ENCODE measurements at regions not wholly inside any gene's neighbourhood (a gene's known extent, or its start where the extent isn't known, plus 50 kb on each side); places are given as distances from the start of the nearest gene placed in this dataset.

DNA sequence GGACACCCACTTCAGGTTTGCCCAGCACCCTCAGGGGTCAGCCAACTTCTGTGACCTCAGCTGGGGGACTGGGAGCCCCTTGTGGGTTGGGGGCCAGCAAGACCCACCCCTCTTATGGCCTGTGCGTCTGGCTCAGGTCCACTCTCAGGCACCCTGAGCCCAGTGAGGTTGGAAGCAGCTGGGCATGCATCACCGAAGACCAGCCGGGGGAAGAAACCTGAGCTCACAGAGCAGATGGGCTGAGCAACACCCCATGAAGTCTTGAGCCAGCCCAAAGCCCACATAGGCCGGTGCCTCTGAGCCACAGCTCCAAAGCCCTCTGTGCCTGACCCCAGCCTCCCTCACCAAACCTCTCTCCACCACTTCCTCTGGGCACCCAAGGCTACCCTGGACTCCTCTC is 166.7 kb downstream of the RBFOX3 start:
- DNase-seq (ENCODE audit: low read depth in 2 of 2), result no peak

DNA sequence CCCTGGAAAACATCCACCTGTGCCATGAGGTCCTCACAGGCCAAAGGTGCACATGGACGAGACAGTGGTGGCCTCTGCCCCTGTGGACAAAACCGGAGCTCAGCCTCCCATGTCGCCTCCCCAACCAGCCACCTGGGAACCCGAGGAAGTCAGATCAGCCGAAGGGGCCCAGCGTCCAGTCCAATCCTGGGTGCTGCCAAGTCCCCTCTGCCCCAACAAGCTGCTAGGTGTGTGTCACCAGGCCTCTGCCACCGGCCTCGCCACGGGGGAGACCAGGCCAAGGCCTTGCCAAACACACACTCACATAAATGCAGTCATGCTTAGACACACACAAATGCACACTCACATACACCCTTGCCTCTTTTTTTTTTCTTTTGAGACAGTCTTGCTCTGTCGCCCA is 167.8 kb downstream of the RBFOX3 start:
- no peak for DNase-seq (ENCODE audit: low read depth in 2 of 2)

DNA sequence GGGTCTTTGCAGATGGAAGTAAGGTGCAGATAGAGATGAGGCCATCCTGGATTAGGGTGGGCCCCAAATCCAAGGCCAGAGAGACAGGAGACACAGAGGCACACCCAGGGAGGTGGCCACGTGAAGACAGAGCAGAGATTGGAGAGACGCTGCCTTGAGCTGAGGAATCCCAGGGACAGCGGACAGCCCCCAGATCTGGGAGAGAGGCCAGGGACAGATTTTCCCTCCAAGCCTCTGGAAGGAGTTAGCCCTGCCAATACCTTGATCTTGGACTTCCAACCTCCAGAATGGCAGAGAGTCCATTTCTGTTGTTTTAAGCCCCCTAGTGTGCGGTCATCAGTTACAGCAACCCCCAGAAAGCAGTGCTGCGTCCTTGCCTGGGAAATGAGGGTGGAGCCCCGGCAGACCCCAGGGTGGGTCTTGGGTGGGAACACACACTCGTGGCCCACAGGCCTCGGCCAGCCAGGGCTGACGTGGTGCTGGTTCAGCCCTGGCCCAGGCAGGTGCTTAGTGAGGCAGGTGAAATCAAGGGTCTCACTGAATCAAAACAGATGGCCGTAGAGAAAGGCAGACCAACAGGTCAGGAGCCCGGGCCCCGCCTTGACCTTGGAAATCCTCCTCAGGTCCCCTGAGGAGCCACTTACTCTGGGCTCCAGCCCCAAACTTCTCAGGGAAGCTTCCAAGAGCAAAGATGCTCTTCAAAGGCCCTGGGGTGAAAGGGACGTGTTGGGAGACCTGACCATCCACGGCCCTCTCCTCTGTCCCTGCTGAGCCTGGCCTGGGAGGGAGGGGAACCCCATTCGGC is 169.3 kb downstream of the RBFOX3 start:
- no peak for DNase-seq (ENCODE audit: low read depth in 2 of 2)

DNA sequence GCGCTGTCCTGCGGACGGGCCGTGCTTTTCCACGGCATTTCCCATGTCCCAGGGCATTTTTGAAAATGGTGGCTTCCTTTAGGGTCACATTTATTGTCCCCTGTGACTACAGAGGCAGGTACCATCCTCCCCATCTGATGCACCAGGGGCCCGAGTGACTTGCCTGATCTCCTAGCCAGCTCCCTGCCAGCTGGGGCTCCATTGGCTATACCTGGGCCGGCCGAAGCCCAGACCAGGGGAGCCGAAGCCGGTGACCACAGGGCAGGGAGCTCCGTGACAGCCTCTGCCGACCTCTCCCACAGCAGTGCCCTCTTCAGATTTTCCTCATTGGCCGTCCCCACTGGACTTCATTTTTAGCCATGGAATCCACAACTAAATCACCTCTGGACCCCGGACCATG is 170.6 kb downstream of the RBFOX3 start:
- DNase-seq (ENCODE audit: low read depth in 2 of 2), result no peak

DNA sequence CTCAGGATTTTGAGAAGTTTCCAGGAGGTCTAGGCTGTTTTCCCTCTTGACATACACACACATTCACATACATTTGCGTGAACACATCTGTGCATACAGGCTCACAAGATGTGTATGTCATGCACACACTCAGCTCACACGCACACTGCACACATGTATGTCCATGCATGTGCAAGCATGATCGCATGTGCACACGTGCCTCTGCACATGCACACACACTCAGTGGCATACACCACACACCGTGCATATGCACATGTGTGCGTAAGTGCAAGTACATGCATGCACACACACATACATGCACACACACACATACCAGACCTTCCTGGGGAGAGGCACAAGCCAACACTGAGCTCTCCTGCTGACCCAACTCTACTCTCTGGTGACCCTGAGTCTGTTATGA is 171.4 kb downstream of the RBFOX3 start:
- no peak for DNase-seq (ENCODE audit: low read depth in 2 of 2)

DNA sequence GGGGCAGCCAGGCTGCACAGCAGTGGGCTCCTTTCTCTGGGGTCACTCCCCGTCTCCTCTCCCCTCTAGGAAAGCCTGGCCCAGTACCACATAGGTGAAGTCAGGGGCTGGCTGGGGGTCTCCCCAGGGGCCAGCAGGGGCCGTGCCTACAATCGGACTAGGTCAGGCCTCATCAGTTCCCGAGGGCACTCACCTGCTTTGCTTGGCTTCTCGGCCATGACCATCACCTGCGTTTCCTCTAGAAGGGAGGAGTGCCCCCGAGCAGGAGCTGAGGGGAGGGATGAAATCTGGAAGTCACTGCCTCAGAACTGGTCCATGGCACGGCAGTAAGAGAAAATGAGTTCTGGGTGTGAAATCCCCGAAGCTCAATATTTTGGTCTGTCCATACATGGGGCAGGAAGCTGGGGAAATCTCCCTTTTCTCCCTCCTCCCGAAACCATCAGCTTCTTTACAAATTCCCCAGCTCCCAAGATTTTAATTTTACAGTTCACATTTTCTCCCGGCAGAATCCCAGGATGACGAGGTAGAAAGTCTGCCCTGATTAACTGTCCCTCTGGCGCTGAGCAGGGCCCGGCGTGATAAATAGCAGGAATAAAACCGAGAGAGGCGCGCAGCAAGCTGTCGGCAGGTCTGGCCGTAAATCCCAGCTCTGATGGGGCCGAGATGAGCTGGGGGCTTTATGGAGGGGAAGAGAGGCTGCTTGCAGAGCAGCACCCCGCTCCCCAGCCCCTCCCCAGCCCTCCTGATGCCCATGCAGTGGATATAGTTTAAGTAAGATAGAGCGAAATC is 172.1 kb downstream of the RBFOX3 start:
- no peak for DNase-seq (ENCODE audit: low read depth in 2 of 2)

DNA sequence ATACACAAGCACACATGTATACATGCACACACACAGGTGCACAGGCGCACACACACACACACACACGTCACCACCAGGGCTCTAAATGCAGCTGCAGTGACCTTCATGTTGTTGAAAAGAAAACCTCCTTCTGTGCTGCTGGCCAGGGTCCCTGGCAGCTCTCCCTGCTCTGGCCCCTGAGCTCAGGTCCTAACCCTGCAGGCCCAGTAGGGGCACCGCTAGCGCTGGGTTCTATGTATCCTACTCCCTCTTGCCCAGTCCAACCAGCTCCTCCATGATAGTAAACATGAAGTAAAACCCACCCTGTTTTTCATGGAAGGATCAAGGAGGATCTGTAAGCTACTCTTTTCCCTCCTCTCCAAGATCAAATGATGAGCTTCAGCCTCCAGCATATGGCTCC is 172.8 kb downstream of the RBFOX3 start:
- DNase-seq (ENCODE audit: low read depth in 2 of 2), result no peak

DNA sequence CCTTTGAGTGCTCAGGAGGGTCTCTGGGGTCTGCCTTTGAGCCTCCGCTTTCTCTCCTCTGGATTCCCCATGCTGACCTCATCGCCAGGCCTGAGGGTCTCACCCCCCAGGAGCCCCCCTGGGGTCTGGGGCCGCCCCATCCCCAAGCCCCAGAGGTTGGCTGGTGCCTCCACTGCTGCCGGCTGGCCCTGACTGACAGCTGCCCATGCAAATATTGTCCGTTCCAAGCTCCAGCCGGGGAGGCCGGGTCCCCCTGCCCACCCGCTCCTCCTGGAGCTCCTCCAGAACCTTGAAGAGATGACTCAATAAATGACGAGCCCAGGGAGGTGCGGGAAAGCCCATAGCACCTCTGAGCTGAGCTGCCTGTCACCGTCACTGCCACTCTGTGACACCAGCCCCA is 173.8 kb downstream of the RBFOX3 start:
- no peak for DNase-seq (ENCODE audit: low read depth in 2 of 2)

DNA sequence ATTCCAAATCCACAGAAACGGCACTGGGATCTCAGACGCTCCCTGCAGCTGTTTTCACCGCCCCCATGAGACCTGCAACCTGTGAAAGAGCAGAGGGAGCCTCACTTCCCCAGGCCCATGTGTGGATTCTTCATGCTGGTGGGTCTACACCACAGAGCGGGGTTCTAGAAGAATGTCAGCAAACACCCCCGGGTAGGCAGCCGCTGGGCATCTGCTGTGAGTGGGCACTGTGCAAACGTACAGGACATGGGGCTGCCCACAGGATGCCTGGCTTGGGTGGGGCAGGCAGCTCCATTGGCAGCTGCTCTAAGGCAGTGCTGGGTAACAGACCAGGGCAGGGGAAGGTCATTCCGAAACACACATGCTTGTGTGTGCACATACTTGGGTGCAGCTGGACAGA is 174.9 kb downstream of the RBFOX3 start:
- DNase-seq (ENCODE audit: low read depth in 2 of 2), result no peak

DNA sequence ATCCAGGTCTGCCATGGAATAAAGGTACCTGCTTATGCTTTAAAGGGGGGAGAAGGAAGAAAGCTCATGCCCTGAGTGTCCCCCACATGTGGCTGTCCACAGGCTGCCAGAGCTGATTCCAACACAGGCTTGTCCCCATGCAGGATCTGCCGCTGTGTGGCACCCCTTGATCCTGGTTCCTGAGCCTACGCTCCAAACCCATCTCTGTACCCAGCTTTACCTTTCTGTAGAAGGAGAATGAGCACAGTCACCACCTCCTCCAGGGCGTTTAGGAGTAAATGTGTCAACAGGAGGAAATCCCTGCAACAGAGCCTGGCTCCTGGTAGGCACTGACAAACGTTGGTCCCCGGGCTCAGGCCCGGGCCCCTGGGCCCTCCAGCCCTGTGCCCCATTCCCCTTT is 175.6 kb downstream of the RBFOX3 start:
- no peak for DNase-seq (ENCODE audit: low read depth in 2 of 2)

DNA sequence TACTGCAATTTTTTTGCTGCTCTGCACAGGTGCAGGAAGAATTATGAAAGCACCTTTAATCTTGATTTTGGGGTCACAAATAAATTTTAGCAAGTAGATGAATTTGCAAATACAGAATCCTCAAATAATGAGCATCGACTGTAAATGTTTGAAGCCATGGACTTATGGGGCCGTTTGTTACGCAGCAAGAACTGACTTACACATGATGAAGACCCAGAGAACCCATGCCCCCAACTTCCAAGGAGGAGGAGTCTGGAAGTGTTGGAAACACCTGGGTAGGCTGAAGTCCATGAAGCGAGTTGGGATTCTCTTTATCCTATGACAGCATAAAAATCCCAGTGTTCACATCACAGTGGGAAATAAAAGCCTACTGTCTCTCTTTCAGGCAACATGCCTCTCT is 176.6 kb downstream of the RBFOX3 start:
- no peak for DNase-seq (ENCODE audit: low read depth in 2 of 2)

DNA sequence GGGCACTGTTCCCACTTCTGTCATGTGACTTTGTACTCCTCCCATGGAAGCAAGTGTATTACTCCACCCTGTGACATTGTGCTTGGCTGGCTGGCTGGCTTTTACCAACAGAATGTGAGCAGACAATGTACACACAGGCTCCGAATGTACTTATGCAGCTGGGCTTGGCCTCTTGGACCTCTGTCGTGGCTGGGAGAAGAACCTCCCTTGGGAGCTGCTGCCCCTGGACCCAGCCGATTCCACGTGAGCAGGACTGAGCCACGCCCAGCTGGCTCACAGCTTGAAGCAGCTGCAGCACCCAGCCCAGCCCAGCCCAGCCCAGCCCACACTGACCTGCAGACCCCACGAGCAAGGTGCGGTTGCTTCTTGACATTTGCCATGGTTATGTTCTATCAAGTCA is 177.5 kb downstream of the RBFOX3 start:
- no peak for DNase-seq (ENCODE audit: low read depth in 2 of 2)

DNA sequence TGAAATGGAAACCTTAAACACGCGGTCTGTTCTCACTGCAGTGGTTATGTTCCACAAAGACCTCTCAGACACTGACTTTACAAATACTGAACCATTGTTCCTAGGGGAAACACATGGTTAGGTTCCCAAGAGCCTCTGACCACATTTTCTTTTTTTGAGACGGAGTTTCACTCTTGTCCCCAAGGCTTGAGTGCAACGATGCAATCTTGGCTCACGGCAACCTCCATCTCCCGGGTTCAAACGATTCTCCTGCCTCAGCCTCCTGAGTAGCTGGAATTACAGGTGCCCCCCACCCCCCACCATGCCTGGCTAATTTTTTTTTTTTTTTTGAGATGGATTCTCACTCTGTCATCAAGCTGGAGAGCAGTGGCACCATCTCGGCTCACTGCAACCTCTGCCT is 179.7 kb downstream of the RBFOX3 start:
- DNase-seq (ENCODE audit: low read depth in 2 of 2), result no peak

DNA sequence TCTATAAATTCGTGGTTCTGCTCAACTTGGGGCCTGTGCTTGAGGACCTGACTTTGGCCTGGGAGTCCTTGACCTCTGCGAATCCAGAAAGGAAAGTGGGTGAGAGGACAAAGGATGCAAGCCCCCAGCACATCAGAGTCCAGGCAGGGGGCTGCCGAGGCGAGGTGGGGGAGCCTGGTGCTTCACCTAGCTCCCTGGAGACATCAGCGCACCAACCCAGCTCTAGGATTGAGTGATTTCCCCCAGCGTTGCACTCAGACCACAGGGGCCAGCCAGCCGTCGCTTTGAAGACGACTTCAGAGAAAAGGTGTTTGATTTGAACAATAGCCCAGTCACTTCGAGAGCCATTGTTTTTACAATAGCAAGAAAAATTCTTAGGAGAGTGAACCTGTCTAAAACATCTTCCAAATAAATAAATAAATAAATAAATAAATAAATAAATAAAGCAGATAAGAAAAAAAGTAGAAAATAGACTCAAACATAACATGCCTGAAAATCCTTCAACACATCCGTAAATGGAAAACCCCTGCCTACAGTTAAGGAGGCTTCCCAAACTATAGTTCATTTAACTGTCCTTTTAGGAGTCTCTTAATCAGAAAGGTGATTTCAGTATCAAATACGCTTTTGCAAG is 180.9 kb downstream of the RBFOX3 start:
- DNase-seq (ENCODE audit: low read depth in 2 of 2), result no peak

DNA sequence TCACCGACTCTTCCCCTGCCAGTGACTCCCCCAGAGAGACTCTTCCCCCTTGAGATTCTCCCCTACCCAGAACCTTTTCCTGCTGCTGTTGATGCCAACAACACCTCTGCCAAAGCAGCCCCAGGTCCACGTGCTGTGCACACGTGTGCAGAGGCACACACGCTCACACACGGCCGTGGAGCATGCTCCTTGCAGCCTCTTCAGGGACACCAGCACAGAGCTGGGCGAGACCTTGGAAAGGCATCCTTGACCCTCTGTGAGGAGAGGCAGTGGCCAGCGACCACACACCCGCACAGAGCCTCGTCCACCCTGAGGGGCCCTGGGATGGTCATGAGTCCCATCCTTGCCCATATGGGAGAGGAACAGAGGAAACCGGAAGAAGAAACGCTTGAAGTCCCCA is 181.9 kb downstream of the RBFOX3 start:
- no peak for DNase-seq (ENCODE audit: low read depth in 2 of 2)

DNA sequence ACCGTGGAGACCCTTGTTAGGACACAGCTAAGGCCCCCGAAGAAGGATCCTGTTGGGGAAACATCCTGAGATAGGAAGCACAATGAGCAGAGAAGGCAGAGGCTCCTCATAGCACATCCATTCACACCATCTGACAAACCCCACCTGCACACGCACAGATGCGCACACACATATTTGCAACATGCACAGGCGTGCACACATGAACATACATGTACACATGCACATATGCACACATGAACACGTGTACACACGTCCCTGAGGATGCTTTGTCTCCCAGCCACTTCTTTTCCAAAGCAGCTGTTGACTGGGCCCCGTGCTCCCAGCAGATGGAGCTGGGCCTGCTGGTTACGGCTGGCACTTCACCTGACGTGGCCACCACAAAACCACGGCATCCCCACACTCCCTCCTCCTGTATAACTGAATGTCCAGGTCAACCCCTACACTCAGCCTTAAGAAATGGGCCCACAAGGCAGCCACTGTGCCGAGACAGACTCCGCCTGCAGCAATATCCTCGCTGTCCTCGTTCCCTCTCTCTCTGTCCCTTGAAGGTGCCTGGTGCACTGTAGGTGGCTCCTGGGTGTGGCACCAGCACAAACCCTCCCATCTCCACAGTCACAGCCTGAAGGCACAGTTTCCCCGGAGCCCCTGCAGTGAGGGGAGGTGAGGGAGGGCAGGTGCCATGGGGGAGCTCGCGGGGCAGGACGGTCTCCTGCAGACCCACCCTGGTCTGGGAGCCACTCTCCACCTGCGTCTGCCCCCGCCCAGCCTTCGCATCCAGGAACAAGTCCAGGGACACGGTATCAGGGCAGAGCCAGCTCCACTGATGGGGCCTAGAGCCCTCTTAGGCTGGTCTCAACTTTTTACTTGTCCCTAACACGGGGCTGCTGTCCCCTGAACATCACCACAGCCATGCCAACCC is 183.0 kb downstream of the RBFOX3 start:
- DNase-seq (ENCODE audit: low read depth in 2 of 2), result no peak

DNA sequence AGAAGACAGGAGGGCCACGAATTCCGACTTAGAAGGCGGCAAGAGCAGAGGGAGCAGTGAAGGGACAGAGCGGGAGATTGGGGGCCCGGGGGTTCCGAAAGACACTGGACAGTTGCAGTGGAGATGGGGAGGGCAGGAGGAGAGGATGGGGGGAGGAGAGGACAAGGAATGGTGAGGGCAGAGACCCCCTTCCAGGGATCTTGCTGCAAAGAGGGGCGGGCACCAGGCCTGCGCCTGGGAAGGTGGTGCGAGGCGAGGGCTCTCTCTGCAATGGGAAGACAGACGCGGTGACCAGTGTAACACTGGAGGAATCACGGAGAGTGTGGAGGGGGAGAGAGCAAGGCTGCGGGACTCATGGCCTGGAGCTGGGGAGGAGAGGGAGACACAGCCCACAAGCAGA is 185.2 kb downstream of the RBFOX3 start:
- no peak for DNase-seq (ENCODE audit: low read depth in 2 of 2)

DNA sequence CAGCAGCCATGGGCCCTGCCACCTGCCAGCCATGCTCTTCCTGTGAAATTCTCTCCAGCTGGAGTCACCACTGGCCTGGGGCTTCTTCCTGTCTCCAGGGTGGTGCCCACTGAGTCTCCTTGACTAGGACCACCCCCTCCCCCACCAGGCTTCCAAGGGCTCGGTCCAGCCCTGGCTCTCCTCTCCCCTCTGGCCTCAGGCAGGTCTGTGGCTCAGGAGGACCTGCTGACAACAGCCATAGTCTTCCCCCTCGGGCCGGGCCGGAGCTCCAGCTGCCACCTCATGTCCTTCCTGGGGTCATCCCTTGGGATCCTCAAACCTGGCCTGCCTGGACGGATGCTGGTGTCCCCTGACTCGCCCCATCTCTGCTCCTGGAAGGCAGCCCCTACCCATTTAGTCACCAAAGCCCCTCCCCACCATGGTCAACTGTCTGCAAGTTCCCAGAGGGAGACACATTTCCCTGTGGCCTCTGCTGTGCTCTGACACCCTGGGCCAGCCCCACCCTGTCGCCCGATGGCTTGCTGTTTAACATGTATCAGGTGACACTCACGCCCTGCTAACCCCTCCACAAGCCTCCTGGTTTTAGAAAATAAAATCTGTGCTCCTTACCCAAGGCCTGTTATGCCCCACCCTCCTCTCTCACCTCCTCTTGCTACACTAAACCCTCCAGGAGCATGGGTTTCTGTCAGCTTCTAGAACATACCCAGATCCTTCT is 186.2 kb downstream of the RBFOX3 start:
- no peak for DNase-seq (ENCODE audit: low read depth in 2 of 2)

DNA sequence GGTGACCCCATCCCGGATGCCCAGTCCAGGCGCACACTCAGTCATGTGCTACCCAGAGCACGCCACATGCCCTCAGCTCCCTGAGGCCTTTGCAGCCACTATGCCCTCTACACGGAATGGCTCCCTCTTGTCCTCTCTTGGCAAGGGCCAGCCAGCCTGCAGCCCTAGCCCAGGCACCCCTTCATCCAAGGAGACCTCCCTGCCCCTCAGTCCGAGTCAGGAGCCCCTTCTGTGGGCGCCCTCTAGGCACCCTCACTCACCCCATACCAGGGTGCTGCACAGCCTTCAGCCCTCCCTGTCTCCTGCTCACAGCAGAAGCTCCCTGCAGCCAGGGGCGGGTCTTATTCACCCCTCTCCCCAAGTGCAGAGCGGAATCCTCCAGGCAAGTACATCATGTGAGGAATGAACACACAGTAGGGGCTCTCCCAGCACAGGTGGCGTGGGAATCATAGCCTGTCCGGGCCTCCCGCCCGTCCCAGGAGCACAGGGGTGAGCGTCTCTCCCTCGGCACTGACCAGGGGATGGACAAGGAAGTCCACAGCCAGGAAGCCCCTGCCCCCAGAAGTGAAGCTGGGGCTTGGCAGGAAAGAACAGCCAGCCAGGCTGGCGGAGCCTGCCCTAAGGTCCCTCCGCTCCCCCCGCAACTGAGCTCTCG is 186.9 kb downstream of the RBFOX3 start:
- no peak for DNase-seq (ENCODE audit: low read depth in 2 of 2)

DNA sequence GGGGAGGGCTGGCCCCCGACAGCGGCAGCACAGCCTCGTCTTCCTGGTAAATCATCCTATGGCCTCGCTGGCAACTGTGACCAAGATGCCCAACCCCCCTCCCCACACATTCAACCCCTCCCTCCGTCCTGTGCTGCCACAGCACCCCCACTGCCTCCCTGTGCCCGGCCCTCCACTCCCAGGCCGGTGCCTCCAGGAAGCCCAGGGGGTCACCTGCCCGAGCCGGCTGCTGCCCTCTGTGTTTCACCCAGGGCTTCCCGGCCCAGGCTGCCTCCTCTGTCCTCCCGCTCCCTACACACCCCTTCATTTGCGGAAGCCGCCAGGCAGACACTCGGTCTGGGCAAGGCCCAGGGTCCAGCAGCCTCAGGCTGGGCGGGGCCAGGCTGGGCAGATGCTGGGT is 188.6 kb downstream of the RBFOX3 start:
- DNase-seq (ENCODE audit: low read depth in 2 of 2), result no peak
